H1 (cell line): ENCODE measurements at regions not wholly inside any gene's neighbourhood (a gene's known extent, or its start where the extent isn't known, plus 50 kb on each side); places are given as distances from the start of the nearest gene placed in this dataset.

Experiments
- CHD2 ChIP-seq: IDR thresholded peaks from 2 replicates; pipeline ENCODE4 v1.6.1; 2012; ENCODE audit warnings: low read length, improper control_type of control experiment
- CTCF ChIP-seq, 3 experiments: IDR thresholded peaks; 1 replicate in 2 of 3; 2 replicates in 1 of 3; pipeline versions ENCODE4 v1.5.1 to v1.6.1; 2011; ENCODE audit warnings: low read length in 3 of 3, mild to moderate bottlenecking in 3 of 3, inconsistent platforms in 2 of 3, low read depth in 1 of 3, moderate library complexity in 1 of 3; ENCODE audit not compliant: insufficient read depth in 1 of 3; ENCODE audit errors: control extremely low read depth in 1 of 3
- EZH2 ChIP-seq: fragments of 200-600 bp; sonication (generic); IDR thresholded peaks from 2 replicates; pipeline ENCODE4 v1.7.1; 2012; ENCODE audit warnings: low read depth, mild to moderate bottlenecking, moderate library complexity, low read length, inconsistent platforms; ENCODE audit not compliant: severe bottlenecking
- JUN ChIP-seq: IDR thresholded peaks from 2 replicates; pipeline ENCODE4 v1.6.1; 2011; ENCODE audit warnings: low read depth, mild to moderate bottlenecking, improper control_type of control experiment, low read length
- POLR2A ChIP-seq, 2 experiments: IDR thresholded peaks; 1 replicate in 1 of 2; 2 replicates in 1 of 2; pipeline ENCODE4 v1.6.1; 2011; ENCODE audit warnings: low read depth in 2 of 2, low read length in 2 of 2, mild to moderate bottlenecking in 2 of 2; ENCODE audit errors: control extremely low read depth in 1 of 2
- POLR2AphosphoS5 ChIP-seq: IDR thresholded peaks from 2 replicates; pipeline ENCODE4 v1.6.1; 2011; ENCODE audit warnings: low read depth, low read length
- SP1 ChIP-seq: IDR thresholded peaks from 2 replicates; pipeline ENCODE4 v1.6.1; 2011; ENCODE audit warnings: low read depth, low read length
- TAF1 ChIP-seq: IDR thresholded peaks from 2 replicates; pipeline ENCODE4 v1.6.1; 2011; ENCODE audit warnings: mild to moderate bottlenecking, low read depth, low read length
- USF2 ChIP-seq: IDR thresholded peaks from 2 replicates; pipeline ENCODE4 v1.6.1; 2011; ENCODE audit warnings: low read length, improper control_type of control experiment
- YY1 ChIP-seq: IDR thresholded peaks from 2 replicates; pipeline ENCODE4 v1.6.1; 2011; ENCODE audit warnings: low read depth, mild to moderate bottlenecking, low read length
- ZNF274 ChIP-seq: IDR thresholded peaks from 2 replicates; pipeline ENCODE4 v1.7.0; 2012; ENCODE audit warnings: low read length, borderline replicate concordance; ENCODE audit errors: extremely low read depth

DNA sequence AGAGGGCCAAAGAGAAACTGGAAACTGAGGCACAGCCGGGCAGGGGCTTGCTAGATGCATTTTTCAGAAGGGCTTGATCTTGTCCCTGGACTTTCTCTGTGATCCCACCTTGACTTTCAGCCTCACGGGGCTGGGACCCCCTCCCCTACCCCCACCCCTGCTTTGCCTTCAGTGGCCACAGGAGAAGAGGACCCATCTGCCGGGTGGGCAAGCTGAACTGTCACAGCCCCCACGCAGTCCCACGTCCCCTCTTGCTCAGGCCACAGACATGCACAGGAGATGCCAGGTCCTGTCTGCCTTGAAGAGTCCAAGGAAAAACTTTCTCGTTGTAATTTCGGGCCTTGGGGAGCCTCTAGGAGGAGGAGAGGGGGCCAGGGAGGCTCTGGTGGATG is 158.9 kb downstream of the KIF26A start:
- TF ChIP-seq TAF1 (no peak), POLR2AphosphoS5 (no peak), CHD2 (no peak), CTCF (IDR thresholded peaks at IDR 0.05; ENCODE audit: control extremely low read depth in 1 of 3, insufficient read depth in 1 of 3, low read depth in 1 of 3, low read length in 3 of 3) (no peak), SP1 (no peak), YY1 (no peak), ZNF274 (no peak), JUN (no peak), POLR2A (IDR thresholded peaks at IDR 0.05; ENCODE audit: control extremely low read depth in 1 of 2, low read depth in 2 of 2, low read length in 2 of 2) (no peak), USF2 (no peak), EZH2 (no peak)
